Gastrocnemius medialis (tissue), 4 donors: ENCODE measurements at regions not wholly inside any gene's neighbourhood (a gene's known extent, or its start where the extent isn't known, plus 50 kb on each side); places are given as distances from the start of the nearest gene placed in this dataset.
"Not testable (repeated sequence)": the region's sequence is repeated elsewhere in the genome, so short reads cannot be mapped to it uniquely, and the experiment has no call there.

Experiments used
- CTCF ChIP-seq, 5 experiments: fragments of 450-650 bp in 3 of 5; fragments of 200-600 bp in 2 of 5; sonication (generic) in 2 of 5; IDR thresholded peaks in 4 of 5; conservative IDR thresholded peaks in 1 of 5; 1 replicate in 4 of 5; 2 replicates in 1 of 5; pipeline ENCODE4 v1.5.1; 2016 to 2019; ENCODE audit warnings: antibody characterized with exemption in 5 of 5, mild to moderate bottlenecking in 3 of 5, moderate library complexity in 3 of 5
- POLR2A ChIP-seq, 2 donors: fragments of 450-650 bp; IDR thresholded peaks; one replicate each; pipeline ENCODE4 v1.6.1; 2017; ENCODE audit warnings: antibody characterized with exemption in 2 of 2, mild to moderate bottlenecking in 2 of 2, moderate library complexity in 2 of 2

- TF ChIP-seq POLR2A (IDR thresholded peaks at IDR 0.05); CTCF (IDR thresholded peaks at IDR 0.05 in 4 of 5, conservative IDR thresholded peaks at IDR 0.05 in 1 of 5): not testable (repeated sequence)
These were observed 943.0 kb downstream of the TUBA3C start for GRCh38 chr13:18238586-18238985.
